CD4-positive, alpha-beta T cell (primary cell): ENCODE measurements at regions not wholly inside any gene's neighbourhood (a gene's known extent, or its start where the extent isn't known, plus 50 kb on each side); places are given as distances from the start of the nearest gene placed in this dataset.

Source experiments
- ATAC-seq: fragments of 200-7000 bp; cut with Tn5 transposase; one replicate; pipeline ENCODE4 v1.10.0; 2022; ENCODE audit warnings: mild to moderate bottlenecking; ENCODE audit not compliant: poor library complexity
- CTCF ChIA-PET: fragments of 350-600 bp; sonication (Branson Sonifier 250); formaldehyde crosslinking; loops from one replicate; lab custom pipeline; 2021; ENCODE audit warnings: antibody characterized with exemption, inconsistent platforms; lab: Charles Lee
- POLR2A ChIA-PET: fragments of 350-600 bp; sonication (Branson Sonifier 250); formaldehyde crosslinking; loops from one replicate; lab custom pipeline; 2021; ENCODE audit warnings: antibody characterized with exemption, inconsistent platforms; lab: Charles Lee
- DNase-seq, 14 experiments: peaks; one replicate each; pipeline ENCODE4 v3.0.0-alpha.2; 2013 to 2020; ENCODE audit warnings: mixed read lengths in 2 of 14
- H3K27ac ChIP-seq, 2 donors: one replicate each; pipeline versions ENCODE4 v1.5.1 to v1.7.0; 2013; ENCODE audit warnings: low read length in 2 of 2, low read depth in 1 of 2, mild to moderate bottlenecking in 1 of 2
- H3K27me3 ChIP-seq, 2 experiments: 1 replicate in 1 of 2; 2 replicates in 1 of 2; pipeline versions ENCODE4 v1.6.1 to v1.7.0; 2013; ENCODE audit warnings: low read length in 2 of 2, control low read depth in 1 of 2, mild to moderate bottlenecking in 1 of 2, moderate library complexity in 1 of 2; ENCODE audit not compliant: insufficient read depth in 2 of 2, control insufficient read depth in 1 of 2
- H3K36me3 ChIP-seq: one replicate; pipeline ENCODE4 v1.6.1; 2013; ENCODE audit warnings: low read length, control low read depth; ENCODE audit not compliant: insufficient read depth
- H3K4me1 ChIP-seq: one replicate; pipeline ENCODE4 v1.6.1; 2013; ENCODE audit warnings: low read length, control low read depth; ENCODE audit not compliant: insufficient read depth
- H3K4me3 ChIP-seq: one replicate; pipeline ENCODE4 v1.5.1; 2013; ENCODE audit warnings: mild to moderate bottlenecking, low read length, moderate library complexity
- H3K9me3 ChIP-seq, 2 experiments: 1 replicate in 1 of 2; 2 replicates in 1 of 2; pipeline versions ENCODE4 v1.6.1 to v1.7.0; 2013; ENCODE audit warnings: low read length in 2 of 2, mild to moderate bottlenecking in 2 of 2, control low read depth in 1 of 2, moderate library complexity in 1 of 2; ENCODE audit not compliant: control insufficient read depth in 1 of 2, insufficient read depth in 1 of 2
- H3K27ac Mint-ChIP-seq: one replicate; pipeline ENCODE4 v1.8.0; 2020; ENCODE audit warnings: mixed read lengths
- H3K27me3 Mint-ChIP-seq: one replicate; pipeline ENCODE4 v1.8.0; 2021; ENCODE audit warnings: mixed read lengths
- H3K36me3 Mint-ChIP-seq: one replicate; pipeline ENCODE4 v1.8.0; 2021; ENCODE audit warnings: low read depth, mixed read lengths
- H3K4me1 Mint-ChIP-seq: one replicate; pipeline ENCODE4 v1.8.0; 2021; ENCODE audit warnings: low read depth, mixed read lengths
- H3K4me3 Mint-ChIP-seq: one replicate; pipeline ENCODE4 v1.8.0; 2020; ENCODE audit warnings: mild to moderate bottlenecking, mixed read lengths
- H3K9me3 Mint-ChIP-seq: one replicate; pipeline ENCODE4 v1.8.0; 2020; ENCODE audit warnings: mixed read lengths
- CTCF ChIP-seq: fragments of 200-600 bp; IDR thresholded peaks from one replicate; pipeline ENCODE4 v1.8.0; 2022; ENCODE audit warnings: antibody characterized with exemption, mild to moderate bottlenecking
- intact Hi-C, 2 experiments: fragments of 100-400 bp; cut with DNase I in 1 of 2; cut with micrococcal nuclease in 1 of 2; formaldehyde crosslinking; loops; one replicate each; pipeline versions ENCODE4 v1.15.1 to v1.9.0; 2023 to 2025; cut with DNase I, micrococcal nuclease

- POLR2A ChIA-PET = no interaction called here
- no peaks in the 10 kb centered on the region for H3K27me3 ChIP-seq
- Mint-ChIP-seq H3K36me3 (no peaks in the 10 kb centered on the region), H3K9me3 (peaks cover 4% of the 10 kb centered on the region), H3K4me3 (no peak overlapping the region), H3K27me3 (no peaks in the 10 kb centered on the region), H3K27ac (no peak overlapping the region), H3K4me1 (no peaks in the 10 kb centered on the region)
- no peak overlapping the region for H3K27ac ChIP-seq
- peaks cover 0 to 1% of the 10 kb centered on the region in 2 experiments for H3K9me3 ChIP-seq
- CTCF ChIA-PET = no interaction called here
- ATAC-seq (no peak), DNase-seq (no peak)
- H3K4me3 ChIP-seq = no peak overlapping the region
- TF ChIP-seq CTCF = no peak
- no peaks in the 10 kb centered on the region for H3K36me3 ChIP-seq
- intact Hi-C loops = no loop called here
- no peaks in the 10 kb centered on the region for H3K4me1 ChIP-seq
Measured at GRCh38 chr4:125365731-125366130, 51.0 kb downstream of the FAT4 start.

- DNase-seq (no peak), ATAC-seq (no peak)
- Histone ChIP-seq H3K36me3 (no peaks in the 10 kb centered on the region), H3K27ac (no peak overlapping the region), H3K9me3 (peaks cover 0 to 3% of the 10 kb centered on the region in 2 experiments), H3K27me3 (no peaks in the 10 kb centered on the region), H3K4me3 (no peak overlapping the region), H3K4me1 (no peaks in the 10 kb centered on the region)
- POLR2A ChIA-PET = no interaction called here
- no peak overlapping the region for H3K4me3 Mint-ChIP-seq
- no peaks in the 10 kb centered on the region for H3K36me3 Mint-ChIP-seq
- intact Hi-C loops = no loop called here
- H3K27me3 Mint-ChIP-seq = no peaks in the 10 kb centered on the region
- CTCF ChIA-PET = no interaction called here
- H3K9me3 Mint-ChIP-seq = no peaks in the 10 kb centered on the region
- no peaks in the 10 kb centered on the region for H3K4me1 Mint-ChIP-seq
- no peak for TF ChIP-seq CTCF
- no peak overlapping the region for H3K27ac Mint-ChIP-seq
Measured at GRCh38 chr4:125368146-125368545, 53.4 kb downstream of the FAT4 start.

- CTCF ChIA-PET = no interaction called here
- no peak for ATAC-seq
- H3K4me3 ChIP-seq = no peak overlapping the region
Measured at GRCh38 chr4:125368671-125369081, 53.9 kb downstream of the FAT4 start.

More at GRCh38 chr4:125368671-125369081, 53.9 kb downstream of the FAT4 start:
- no peaks in the 10 kb centered on the region for H3K27me3 Mint-ChIP-seq
- Histone ChIP-seq H3K36me3 (no peaks in the 10 kb centered on the region), H3K27me3 (no peaks in the 10 kb centered on the region), H3K27ac (no peak overlapping the region), H3K9me3 (peaks cover 0 to 3% of the 10 kb centered on the region in 2 experiments), H3K4me1 (no peaks in the 10 kb centered on the region)
- H3K4me1 Mint-ChIP-seq = no peaks in the 10 kb centered on the region
- no peaks in the 10 kb centered on the region for H3K36me3 Mint-ChIP-seq
- intact Hi-C loops = no loop called here
- no peak overlapping the region for H3K27ac Mint-ChIP-seq
- no peaks in the 10 kb centered on the region for H3K9me3 Mint-ChIP-seq
- DNase-seq = no peak
- no peak for TF ChIP-seq CTCF
- POLR2A ChIA-PET = no interaction called here
- H3K4me3 Mint-ChIP-seq = no peak overlapping the region
